ENCODE measurements at regions not wholly inside any gene's neighbourhood (a gene's known extent, or its start where the extent isn't known, plus 50 kb on each side); places are given as distances from the start of the nearest gene placed in this dataset.

DNA sequence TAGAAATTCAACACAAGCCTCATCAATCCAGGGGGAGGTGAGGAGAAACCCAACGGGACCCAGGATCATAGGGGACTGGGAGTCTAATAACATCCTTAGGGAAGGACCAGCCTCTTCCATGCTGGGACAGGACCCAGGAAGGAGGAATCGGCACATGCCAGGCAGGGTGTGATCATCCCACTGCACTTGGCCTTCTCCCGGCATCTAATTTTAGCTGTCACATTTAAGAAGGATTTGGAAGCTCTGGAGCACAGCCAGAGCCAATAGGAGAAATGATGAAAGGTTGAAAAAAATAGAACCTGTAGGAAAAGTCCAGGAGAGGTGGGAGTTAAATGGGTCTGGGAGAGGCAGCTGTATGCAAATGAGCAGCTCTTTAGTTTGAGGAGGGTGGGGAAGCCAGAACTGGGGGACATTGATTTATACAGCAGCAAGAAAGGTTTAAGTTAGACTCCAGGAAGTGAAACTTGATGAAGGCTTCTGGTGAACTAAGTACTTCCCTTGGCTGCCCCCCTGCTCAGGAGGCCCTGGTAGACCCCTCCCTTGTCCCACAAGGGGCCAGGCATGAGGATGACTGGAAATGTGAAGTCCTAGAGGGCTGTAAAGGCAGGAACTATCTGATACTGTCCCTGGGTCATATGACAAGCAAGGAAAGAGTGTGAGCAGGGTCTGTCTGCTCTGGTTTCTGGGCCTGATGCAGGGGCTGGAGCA is 260.3 kb downstream of the LRFN2 start:
- H3K27ac ChIP-seq (ENCODE audit: low read depth in 2 of 2, low read length in 2 of 2), result no peak overlapping the region
- H3K4me1 ChIP-seq (ENCODE audit: control insufficient read depth in 2 of 2, insufficient read depth in 2 of 2, low read length in 2 of 2), result no peaks in the 10 kb centered on the region
- no peaks in the 10 kb centered on the region for H3K36me3 ChIP-seq (ENCODE audit: control insufficient read depth in 2 of 2, insufficient read depth in 2 of 2, low read length in 2 of 2)
- H3K4me3 ChIP-seq (ENCODE audit: low read length in 2 of 2), result no peak overlapping the region
- H3K27me3 ChIP-seq (ENCODE audit: control insufficient read depth in 2 of 2, insufficient read depth in 2 of 2, low read length in 2 of 2), result peaks cover 4 to 5% of the 10 kb centered on the region in 2 donors
- H3K9ac ChIP-seq (ENCODE audit: low read depth in 1 of 2, low read length in 2 of 2), result no peak overlapping the region
- no peaks in the 10 kb centered on the region for H3K9me3 ChIP-seq (ENCODE audit: control insufficient read depth in 2 of 2, low read length in 2 of 2)

DNA sequence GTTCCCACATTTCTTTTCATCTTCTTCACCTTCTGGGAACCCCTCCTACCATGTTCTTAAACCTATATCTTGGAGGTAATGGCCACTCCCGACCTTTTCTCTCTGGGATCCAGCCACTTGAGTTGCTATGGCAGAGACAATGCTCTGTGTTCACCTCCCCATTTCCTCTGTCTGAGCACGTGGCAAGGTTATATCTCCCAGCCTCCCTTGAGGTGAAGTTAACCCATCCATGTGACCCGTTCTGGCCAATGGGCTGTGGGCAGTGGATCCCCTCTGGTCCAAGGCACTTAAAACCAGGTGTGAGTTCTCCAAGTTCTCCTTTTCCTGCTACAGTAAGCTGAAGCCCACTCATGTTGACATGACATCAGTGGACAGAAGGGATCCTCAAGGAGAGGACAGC is 261.4 kb downstream of the LRFN2 start:
- H3K4me3 ChIP-seq (ENCODE audit: low read length in 2 of 2), result no peak overlapping the region
- peaks cover 4 to 5% of the 10 kb centered on the region in 2 donors for H3K27me3 ChIP-seq (ENCODE audit: control insufficient read depth in 2 of 2, insufficient read depth in 2 of 2, low read length in 2 of 2)

GRCh38 chr6:40325041-40325440 is 262.1 kb downstream of the LRFN2 start:
- H3K4me3 ChIP-seq (ENCODE audit: low read length in 2 of 2), result no peak overlapping the region
- H3K9ac ChIP-seq (ENCODE audit: low read depth in 1 of 2, low read length in 2 of 2), result no peak overlapping the region
- no peak overlapping the region for H3K27ac ChIP-seq (ENCODE audit: low read depth in 2 of 2, low read length in 2 of 2)
- no peaks in the 10 kb centered on the region for H3K9me3 ChIP-seq (ENCODE audit: control insufficient read depth in 2 of 2, low read length in 2 of 2)
- peaks cover 4 to 5% of the 10 kb centered on the region in 2 donors for H3K27me3 ChIP-seq (ENCODE audit: control insufficient read depth in 2 of 2, insufficient read depth in 2 of 2, low read length in 2 of 2)
- H3K36me3 ChIP-seq (ENCODE audit: control insufficient read depth in 2 of 2, insufficient read depth in 2 of 2, low read length in 2 of 2), result no peaks in the 10 kb centered on the region
- H3K4me1 ChIP-seq (ENCODE audit: control insufficient read depth in 2 of 2, insufficient read depth in 2 of 2, low read length in 2 of 2), result no peaks in the 10 kb centered on the region

More for the DNA sequence above, 261.4 kb downstream of the LRFN2 start:
- Histone ChIP-seq H3K9me3 (ENCODE audit: control insufficient read depth in 2 of 2, low read length in 2 of 2) (no peaks in the 10 kb centered on the region), H3K36me3 (ENCODE audit: control insufficient read depth in 2 of 2, insufficient read depth in 2 of 2, low read length in 2 of 2) (no peaks in the 10 kb centered on the region), H3K9ac (ENCODE audit: low read depth in 1 of 2, low read length in 2 of 2) (no peak overlapping the region), H3K4me1 (ENCODE audit: control insufficient read depth in 2 of 2, insufficient read depth in 2 of 2, low read length in 2 of 2) (no peaks in the 10 kb centered on the region), H3K27ac (ENCODE audit: low read depth in 2 of 2, low read length in 2 of 2) (no peak overlapping the region)

DNA sequence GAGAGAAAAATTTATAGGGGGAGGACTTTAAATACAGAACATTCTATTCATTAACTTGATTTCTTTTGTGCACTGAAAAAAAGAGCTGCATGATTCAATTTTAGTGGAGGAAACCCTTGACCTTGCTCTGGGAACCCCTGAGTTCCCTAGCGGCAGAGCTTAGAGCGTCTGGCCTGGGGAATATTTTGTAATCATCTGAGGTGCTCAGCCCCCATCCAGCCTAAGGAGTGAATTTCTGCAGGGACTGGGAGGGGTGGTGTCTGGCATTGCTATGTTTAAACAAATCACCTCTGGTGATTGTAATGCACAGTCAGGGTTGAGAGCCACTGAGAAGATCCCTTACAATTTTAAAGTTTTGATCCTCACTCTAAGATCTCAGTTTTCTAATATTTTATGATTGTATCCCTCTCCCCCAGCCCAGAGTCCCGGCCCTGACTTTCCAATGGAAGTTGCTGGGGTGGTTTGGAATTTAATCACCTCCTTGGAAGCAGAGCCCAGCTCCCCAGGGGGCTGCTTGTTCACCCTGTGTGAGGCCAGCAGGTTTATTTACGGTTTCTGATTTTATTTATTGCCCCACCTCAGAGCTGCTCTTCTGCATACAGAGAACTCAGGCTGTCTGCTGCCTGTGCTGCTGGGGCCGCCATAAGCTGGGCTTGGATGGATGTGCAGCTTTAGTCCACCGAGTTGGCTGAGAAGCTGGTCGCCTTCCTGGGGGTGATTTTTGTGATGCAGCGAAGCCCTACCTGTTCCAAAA is 263.1 kb downstream of the LRFN2 start:
- Histone ChIP-seq H3K9me3 (ENCODE audit: control insufficient read depth in 2 of 2, low read length in 2 of 2) (no peaks in the 10 kb centered on the region), H3K27ac (ENCODE audit: low read depth in 2 of 2, low read length in 2 of 2) (no peak overlapping the region), H3K9ac (ENCODE audit: low read depth in 1 of 2, low read length in 2 of 2) (no peak overlapping the region), H3K27me3 (ENCODE audit: control insufficient read depth in 2 of 2, insufficient read depth in 2 of 2, low read length in 2 of 2) (peaks cover 3 to 4% of the 10 kb centered on the region in 2 donors), H3K4me1 (ENCODE audit: control insufficient read depth in 2 of 2, insufficient read depth in 2 of 2, low read length in 2 of 2) (no peaks in the 10 kb centered on the region), H3K36me3 (ENCODE audit: control insufficient read depth in 2 of 2, insufficient read depth in 2 of 2, low read length in 2 of 2) (no peaks in the 10 kb centered on the region), H3K4me3 (ENCODE audit: low read length in 2 of 2) (no peak overlapping the region)

GRCh38 chr6:40322336-40322735 is 264.8 kb downstream of the LRFN2 start:
- no peak overlapping the region for H3K27ac ChIP-seq (ENCODE audit: low read depth in 2 of 2, low read length in 2 of 2)
- no peak overlapping the region for H3K4me3 ChIP-seq (ENCODE audit: low read length in 2 of 2)
- no peaks in the 10 kb centered on the region for H3K36me3 ChIP-seq (ENCODE audit: control insufficient read depth in 2 of 2, insufficient read depth in 2 of 2, low read length in 2 of 2)
- H3K4me1 ChIP-seq (ENCODE audit: control insufficient read depth in 2 of 2, insufficient read depth in 2 of 2, low read length in 2 of 2), result no peaks in the 10 kb centered on the region
- H3K27me3 ChIP-seq (ENCODE audit: control insufficient read depth in 2 of 2, insufficient read depth in 2 of 2, low read length in 2 of 2), result peaks cover 2 to 4% of the 10 kb centered on the region in 2 donors
- H3K9ac ChIP-seq (ENCODE audit: low read depth in 1 of 2, low read length in 2 of 2), result no peak overlapping the region
- H3K9me3 ChIP-seq (ENCODE audit: control insufficient read depth in 2 of 2, low read length in 2 of 2), result no peaks in the 10 kb centered on the region

GRCh38 chr6:40321616-40322015 is 265.5 kb downstream of the LRFN2 start:
- no peaks in the 10 kb centered on the region for H3K36me3 ChIP-seq (ENCODE audit: control insufficient read depth in 2 of 2, insufficient read depth in 2 of 2, low read length in 2 of 2)
- H3K9me3 ChIP-seq (ENCODE audit: control insufficient read depth in 2 of 2, low read length in 2 of 2), result no peaks in the 10 kb centered on the region
- H3K4me1 ChIP-seq (ENCODE audit: control insufficient read depth in 2 of 2, insufficient read depth in 2 of 2, low read length in 2 of 2), result no peaks in the 10 kb centered on the region
- no peak overlapping the region for H3K9ac ChIP-seq (ENCODE audit: low read depth in 1 of 2, low read length in 2 of 2)
- H3K27me3 ChIP-seq (ENCODE audit: control insufficient read depth in 2 of 2, insufficient read depth in 2 of 2, low read length in 2 of 2), result peaks cover 2 to 4% of the 10 kb centered on the region in 2 donors
- no peak overlapping the region for H3K27ac ChIP-seq (ENCODE audit: low read depth in 2 of 2, low read length in 2 of 2)
- H3K4me3 ChIP-seq (ENCODE audit: low read length in 2 of 2), result no peak overlapping the region

GRCh38 chr6:40320947-40321346 is 266.2 kb downstream of the LRFN2 start:
- Histone ChIP-seq H3K36me3 (ENCODE audit: control insufficient read depth in 2 of 2, insufficient read depth in 2 of 2, low read length in 2 of 2) (no peaks in the 10 kb centered on the region), H3K9ac (ENCODE audit: low read depth in 1 of 2, low read length in 2 of 2) (no peak overlapping the region), H3K4me1 (ENCODE audit: control insufficient read depth in 2 of 2, insufficient read depth in 2 of 2, low read length in 2 of 2) (no peaks in the 10 kb centered on the region), H3K27me3 (ENCODE audit: control insufficient read depth in 2 of 2, insufficient read depth in 2 of 2, low read length in 2 of 2) (peaks cover 2 to 4% of the 10 kb centered on the region in 2 donors), H3K9me3 (ENCODE audit: control insufficient read depth in 2 of 2, low read length in 2 of 2) (no peaks in the 10 kb centered on the region), H3K4me3 (ENCODE audit: low read length in 2 of 2) (no peak overlapping the region), H3K27ac (ENCODE audit: low read depth in 2 of 2, low read length in 2 of 2) (no peak overlapping the region)

- peaks cover 0 to 4% of the 10 kb centered on the region in 2 donors for H3K27me3 ChIP-seq (ENCODE audit: control insufficient read depth in 2 of 2, insufficient read depth in 2 of 2, low read length in 2 of 2)
- no peaks in the 10 kb centered on the region for H3K36me3 ChIP-seq (ENCODE audit: control insufficient read depth in 2 of 2, insufficient read depth in 2 of 2, low read length in 2 of 2)
- no peaks in the 10 kb centered on the region for H3K4me1 ChIP-seq (ENCODE audit: control insufficient read depth in 2 of 2, insufficient read depth in 2 of 2, low read length in 2 of 2)
- H3K9me3 ChIP-seq (ENCODE audit: control insufficient read depth in 2 of 2, low read length in 2 of 2), result no peaks in the 10 kb centered on the region
- H3K9ac ChIP-seq (ENCODE audit: low read depth in 1 of 2, low read length in 2 of 2), result no peak overlapping the region
- H3K4me3 ChIP-seq (ENCODE audit: low read length in 2 of 2), result no peak overlapping the region
- no peak overlapping the region for H3K27ac ChIP-seq (ENCODE audit: low read depth in 2 of 2, low read length in 2 of 2)
Measured at GRCh38 chr6:40320441-40320840, 266.7 kb downstream of the LRFN2 start.

GRCh38 chr6:40319124-40319523 is 268.0 kb downstream of the LRFN2 start:
- Histone ChIP-seq H3K9ac (ENCODE audit: low read depth in 1 of 2, low read length in 2 of 2) (no peak overlapping the region), H3K4me3 (ENCODE audit: low read length in 2 of 2) (no peak overlapping the region), H3K27ac (ENCODE audit: low read depth in 2 of 2, low read length in 2 of 2) (no peak overlapping the region), H3K36me3 (ENCODE audit: control insufficient read depth in 2 of 2, insufficient read depth in 2 of 2, low read length in 2 of 2) (no peaks in the 10 kb centered on the region), H3K4me1 (ENCODE audit: control insufficient read depth in 2 of 2, insufficient read depth in 2 of 2, low read length in 2 of 2) (no peaks in the 10 kb centered on the region), H3K27me3 (ENCODE audit: control insufficient read depth in 2 of 2, insufficient read depth in 2 of 2, low read length in 2 of 2) (peaks cover 0 to 4% of the 10 kb centered on the region in 2 donors), H3K9me3 (ENCODE audit: control insufficient read depth in 2 of 2, low read length in 2 of 2) (no peaks in the 10 kb centered on the region)

- no peak overlapping the region for H3K4me3 ChIP-seq (ENCODE audit: low read length in 2 of 2)
- no peaks in the 10 kb centered on the region for H3K36me3 ChIP-seq (ENCODE audit: control insufficient read depth in 2 of 2, insufficient read depth in 2 of 2, low read length in 2 of 2)
- H3K27me3 ChIP-seq (ENCODE audit: control insufficient read depth in 2 of 2, insufficient read depth in 2 of 2, low read length in 2 of 2), result no peaks in the 10 kb centered on the region
- no peaks in the 10 kb centered on the region for H3K9me3 ChIP-seq (ENCODE audit: control insufficient read depth in 2 of 2, low read length in 2 of 2)
- no peak overlapping the region for H3K9ac ChIP-seq (ENCODE audit: low read depth in 1 of 2, low read length in 2 of 2)
- no peak overlapping the region for H3K27ac ChIP-seq (ENCODE audit: low read depth in 2 of 2, low read length in 2 of 2)
- H3K4me1 ChIP-seq (ENCODE audit: control insufficient read depth in 2 of 2, insufficient read depth in 2 of 2, low read length in 2 of 2), result no peaks in the 10 kb centered on the region
Measured at GRCh38 chr6:40315060-40315459, 272.1 kb downstream of the LRFN2 start.

Data from mucosa of rectum (tissue), 2 donors.